Epidermal melanocyte (primary cell): ENCODE measurements at regions not wholly inside any gene's neighbourhood (a gene's known extent, or its start where the extent isn't known, plus 50 kb on each side); places are given as distances from the start of the nearest gene placed in this dataset.

Experiments used
- DNase-seq: peaks from one replicate; pipeline ENCODE4 v3.0.0; 2011; ENCODE audit warnings: low spot score; ENCODE audit not compliant: insufficient read length

- no peak for DNase-seq
Observed at GRCh38 chr9:16306586-16306985, 563.9 kb downstream of the BNC2 start.

DNA sequence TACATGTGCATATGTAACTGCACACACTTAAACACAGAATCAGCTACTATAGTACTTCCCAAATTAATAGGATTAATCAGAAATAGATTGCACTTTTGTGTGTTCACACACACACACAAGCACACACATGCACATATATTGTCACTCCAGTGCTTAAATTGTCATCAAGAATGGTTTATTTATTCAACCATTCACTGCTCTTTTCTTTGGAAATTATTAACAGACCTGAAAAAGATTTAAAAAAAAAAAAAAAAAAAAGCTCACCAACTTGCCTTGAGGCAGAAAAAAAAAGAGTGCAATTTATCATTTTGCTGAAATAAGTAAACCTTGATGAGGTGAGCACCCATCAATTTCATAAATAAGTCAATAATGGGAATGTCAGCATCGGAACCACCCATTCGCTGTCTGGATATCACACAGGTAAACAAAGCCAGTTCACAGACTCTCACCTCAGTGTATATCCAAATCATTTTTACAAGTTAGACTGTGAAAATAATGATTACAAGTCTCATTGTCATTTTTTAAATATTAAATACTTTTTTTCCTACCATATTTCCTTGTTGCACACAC, 562.8 kb downstream of the BNC2 start:
- no peak for DNase-seq

GRCh38 chr9:16308645-16309044, 561.8 kb downstream of the BNC2 start:
- DNase-seq: no peak

GRCh38 chr9:16309082-16309468, 561.4 kb downstream of the BNC2 start:
- no peak for DNase-seq

- no peak for DNase-seq
Observed at GRCh38 chr9:16309469-16310271, 560.8 kb downstream of the BNC2 start.

DNA sequence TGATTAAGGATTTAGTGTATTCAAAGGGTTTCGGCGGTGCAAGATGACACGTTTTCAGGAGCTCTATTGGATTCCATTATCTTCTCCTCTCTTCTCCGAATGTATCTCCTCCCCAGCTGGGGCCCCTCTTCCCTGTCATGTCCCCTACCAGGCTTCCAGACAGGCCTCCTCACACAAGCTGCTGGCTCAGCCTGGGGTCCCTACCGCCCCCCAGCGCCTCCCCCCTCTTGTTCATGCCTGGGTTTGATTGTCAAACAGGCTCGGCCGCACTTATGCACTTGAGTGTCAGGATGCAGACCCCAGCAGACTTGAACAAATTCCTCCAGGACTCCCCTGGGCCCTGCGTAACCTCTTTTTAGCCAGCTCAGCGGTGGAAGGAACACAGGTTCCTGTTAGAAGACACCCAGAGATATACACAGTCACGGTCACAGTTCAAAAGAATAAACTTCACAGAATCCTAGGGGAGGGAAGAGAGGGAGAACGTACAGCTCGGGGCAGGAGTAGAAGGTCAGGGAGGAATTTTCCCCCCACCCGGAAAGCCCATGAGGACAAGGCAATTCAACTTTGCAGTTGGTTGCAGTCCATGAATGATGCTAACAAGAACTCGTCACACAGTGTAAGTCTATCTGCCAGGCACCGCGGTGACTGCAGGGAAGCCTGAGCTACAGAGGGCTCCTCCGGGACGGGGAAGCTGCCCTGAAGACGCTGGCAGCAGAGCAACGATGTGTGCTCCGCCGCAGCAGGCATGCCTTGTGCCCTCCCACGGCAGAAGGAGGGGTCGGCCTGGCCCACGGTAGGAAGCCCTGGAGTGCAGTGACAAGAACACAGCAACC, 560.0 kb downstream of the BNC2 start:
- DNase-seq: no peak

DNA sequence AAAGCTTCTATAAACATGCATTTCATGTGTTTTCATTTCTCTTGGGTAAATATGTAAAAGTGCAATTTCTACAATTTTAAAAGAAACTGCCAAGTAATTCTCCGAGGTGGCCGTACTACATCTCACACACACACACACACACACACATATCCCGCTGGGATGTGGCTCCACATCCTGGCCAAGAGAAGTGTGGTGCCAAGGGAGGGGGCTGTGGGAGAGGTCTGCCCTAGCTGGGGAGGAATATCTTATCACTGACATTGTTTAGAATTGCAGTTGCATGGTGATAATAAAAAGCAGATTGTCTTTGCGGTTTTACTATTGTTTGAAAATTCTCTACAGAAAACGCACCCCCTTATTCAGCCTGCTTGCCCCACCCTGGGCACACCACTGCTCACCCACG, 558.4 kb downstream of the BNC2 start:
- DNase-seq: no peak

GRCh38 chr9:16312962-16313546, 557.4 kb downstream of the BNC2 start:
- DNase-seq: no peak

DNA sequence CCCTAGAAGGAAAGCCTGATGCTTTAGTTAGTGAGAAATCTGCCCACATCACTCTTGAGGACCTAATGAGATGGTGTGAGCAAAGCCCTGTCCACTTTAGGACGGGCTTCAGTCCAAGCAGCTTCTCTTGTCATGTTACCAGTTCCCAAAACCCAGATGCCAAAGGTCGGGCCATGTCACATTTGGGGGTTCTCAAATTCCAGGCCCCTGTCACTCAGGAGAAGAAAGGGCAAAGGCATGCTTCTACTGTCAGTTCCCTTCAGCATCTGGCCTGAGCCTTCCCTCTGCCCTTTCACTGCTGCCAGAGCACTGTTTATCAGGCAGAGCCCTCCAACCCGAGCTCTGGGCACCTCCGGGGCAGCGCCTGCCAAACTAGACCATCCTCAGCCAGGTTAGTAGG, 556.0 kb downstream of the BNC2 start:
- DNase-seq: no peak

DNA sequence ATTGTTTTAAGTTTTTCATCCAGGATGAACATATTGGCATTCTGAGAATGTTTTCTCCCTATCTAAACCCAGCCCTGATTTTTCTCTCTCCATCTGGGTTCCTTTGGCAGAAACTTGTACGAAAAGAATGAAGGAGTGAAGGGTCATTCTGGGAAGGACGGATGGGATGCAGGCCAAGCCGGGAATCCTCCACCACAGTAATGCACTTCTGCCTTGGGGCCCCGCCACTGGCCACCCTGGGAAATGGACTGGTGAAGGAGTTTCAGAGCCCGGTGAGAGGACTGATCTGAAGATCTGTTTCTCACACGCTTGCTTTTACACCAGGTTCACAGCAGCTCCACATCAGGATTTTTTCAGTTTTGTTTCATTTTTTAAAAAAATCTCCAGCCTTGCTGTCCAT, 554.8 kb downstream of the BNC2 start:
- DNase-seq: no peak

DNA sequence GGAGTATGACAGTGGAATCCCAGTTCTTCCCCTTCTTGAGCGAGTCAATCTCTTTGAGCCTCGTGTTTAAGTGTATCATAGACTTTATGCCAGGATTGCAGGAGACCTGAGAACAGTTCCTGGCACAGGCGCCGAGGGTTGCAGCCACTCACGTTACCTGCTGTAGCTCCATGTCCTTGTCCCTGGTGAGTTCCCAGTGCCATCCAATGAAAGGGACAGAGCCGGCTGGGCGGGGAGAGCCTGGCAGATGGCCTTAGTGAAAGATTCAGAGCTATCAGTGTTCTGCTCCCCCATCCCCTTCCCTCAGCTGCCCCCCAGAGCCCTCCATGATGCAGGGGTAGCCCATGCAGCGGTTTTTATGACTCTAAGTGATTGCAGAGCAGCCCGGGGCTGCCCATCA, 554.0 kb downstream of the BNC2 start:
- DNase-seq: no peak

- DNase-seq: no peak
Observed at GRCh38 chr9:16316911-16317817, 553.3 kb downstream of the BNC2 start.

DNA sequence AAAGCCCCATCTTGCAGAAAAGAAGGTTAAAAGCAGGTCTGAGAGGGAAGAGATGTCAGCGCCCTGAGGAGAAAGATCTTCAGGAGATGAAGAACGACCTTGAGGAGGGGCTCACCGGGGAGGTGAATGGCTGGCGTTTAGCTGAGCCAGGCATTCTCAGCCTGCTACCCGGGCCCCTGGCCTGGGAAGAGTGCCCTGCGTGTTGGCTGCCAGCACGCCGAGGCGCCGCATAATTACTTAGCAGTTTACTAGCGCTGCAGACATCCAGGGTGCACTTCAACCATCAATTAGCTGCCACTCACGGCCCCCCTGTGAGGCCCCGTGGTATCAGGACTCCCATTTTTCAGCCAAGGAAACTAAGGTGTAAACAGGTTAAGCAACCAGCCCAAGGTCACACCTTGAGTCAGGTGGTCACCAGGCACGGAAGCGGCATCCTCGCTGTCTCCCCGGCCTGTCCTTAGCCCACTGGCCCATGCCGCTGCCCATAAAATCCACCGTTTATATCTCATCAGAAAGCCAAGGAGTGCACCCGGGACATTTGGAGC, 551.9 kb downstream of the BNC2 start:
- DNase-seq: no peak

DNA sequence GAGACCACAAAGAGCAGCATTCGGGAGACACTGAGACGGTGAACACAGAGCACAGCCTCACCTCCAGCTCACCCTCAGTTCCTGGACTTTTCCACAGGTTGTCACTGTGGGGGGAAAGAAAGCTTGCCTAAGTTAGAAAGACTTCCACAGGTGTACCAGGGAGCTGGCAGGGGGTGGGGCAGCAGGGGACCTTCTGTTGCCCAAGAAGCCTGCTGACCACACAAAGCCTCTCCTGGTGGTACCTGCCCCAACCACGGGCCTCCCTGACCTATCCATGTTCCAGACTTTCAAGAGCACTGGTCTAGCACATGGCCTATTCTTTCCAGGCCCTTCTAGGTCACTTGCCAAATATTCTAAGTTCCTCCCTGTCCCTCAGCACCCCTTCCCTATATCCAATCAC, 550.8 kb downstream of the BNC2 start:
- DNase-seq: no peak

- no peak for DNase-seq
Observed at GRCh38 chr9:16320338-16320902, 550.0 kb downstream of the BNC2 start.

DNA sequence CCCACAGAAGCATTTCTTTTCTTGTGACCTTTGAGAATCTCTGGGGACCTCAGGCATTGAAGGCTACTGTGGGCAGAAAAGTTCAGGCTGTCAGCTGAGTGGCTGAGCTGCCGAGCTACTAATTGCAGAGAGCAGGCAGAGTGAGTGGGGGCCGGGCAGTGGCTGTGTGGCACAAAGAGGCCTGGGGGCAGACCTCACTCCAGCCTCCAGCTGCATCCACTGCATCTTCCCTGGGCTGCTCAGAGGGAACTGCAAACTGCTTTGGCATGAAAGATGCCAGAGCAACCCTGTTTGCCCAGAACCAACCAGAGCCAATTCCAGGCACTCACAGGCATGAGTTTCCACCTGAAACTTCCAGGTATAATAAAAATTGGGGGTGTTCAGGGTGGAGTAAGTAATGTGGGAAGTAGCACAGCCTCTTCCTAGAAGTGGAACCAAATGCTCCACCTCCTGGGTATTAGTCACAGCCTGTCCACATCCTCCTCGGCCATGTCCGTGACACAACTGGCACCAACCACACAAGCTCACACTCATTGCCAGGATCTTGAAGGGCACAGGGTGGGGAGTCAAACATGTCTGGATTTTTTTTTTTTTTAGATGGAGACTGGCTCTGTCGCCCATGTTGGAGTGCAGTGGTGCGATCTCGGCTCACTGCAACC, 548.9 kb downstream of the BNC2 start:
- DNase-seq: peak; percentile 42

DNA sequence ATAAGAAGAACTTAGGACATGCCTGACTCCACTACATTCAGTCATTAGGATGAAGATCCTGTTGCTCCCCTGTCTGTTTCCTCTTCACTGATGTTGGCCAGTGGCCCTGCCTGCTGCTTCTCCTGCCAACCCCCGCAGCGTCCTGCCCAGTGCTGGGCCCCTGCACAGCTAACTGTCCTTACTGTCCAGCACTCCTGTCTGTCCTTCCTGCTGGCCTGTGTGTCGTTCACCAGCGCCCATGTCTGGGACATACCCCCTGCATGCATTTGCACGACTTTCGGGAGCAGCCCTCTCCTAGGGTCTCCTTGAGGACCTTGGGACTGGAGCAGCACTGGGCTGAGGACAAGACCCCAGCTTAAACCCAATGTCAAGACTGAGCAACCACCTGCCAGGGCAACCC, 547.6 kb downstream of the BNC2 start:
- no peak for DNase-seq

- DNase-seq: no peak
Observed at GRCh38 chr9:16325966-16326365, 544.5 kb downstream of the BNC2 start.

DNA sequence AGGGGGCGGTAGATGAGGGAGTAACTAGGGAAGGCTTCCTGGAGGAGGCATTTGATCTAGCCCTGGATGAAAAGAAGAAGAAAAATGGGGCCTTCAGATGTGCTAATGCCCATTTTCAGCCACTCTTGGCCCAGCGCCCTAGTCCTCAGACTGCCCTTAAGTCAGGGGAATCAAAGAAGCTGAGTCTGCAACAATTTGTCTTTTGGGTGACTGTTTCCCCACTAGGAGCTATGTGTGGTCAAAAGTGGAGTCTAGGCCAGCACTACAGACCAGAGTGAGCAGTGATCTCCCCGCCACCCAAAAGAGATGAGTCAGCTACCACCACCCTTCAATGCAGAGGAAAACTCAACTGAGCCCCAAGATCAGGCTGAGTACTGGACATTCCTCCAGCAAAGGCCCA, 542.1 kb downstream of the BNC2 start:
- DNase-seq: no peak

DNA sequence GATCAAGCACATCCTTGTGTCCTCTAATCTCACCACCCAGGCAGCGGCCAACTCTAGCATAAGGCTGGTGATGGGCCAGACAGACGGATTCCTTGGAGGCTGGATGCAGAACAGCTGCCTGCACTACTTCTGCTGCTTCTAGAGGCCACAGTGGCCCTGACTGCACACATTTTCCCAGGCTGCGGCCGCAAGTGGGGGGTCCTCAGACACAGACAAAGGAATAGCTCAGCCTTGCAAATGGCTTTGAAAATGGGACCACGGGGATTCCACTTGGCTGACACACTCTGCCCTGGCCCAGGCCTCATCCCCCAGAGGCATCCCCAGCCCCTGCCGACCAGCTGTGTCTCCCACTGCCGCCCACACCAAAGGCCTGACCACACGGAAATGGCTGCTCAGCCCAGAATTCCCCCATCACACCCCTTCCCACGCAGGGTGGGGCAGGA, 540.8 kb downstream of the BNC2 start:
- DNase-seq: no peak
